GM21447 (cell line): ENCODE measurements at regions not wholly inside any gene's neighbourhood (a gene's known extent, or its start where the extent isn't known, plus 50 kb on each side); places are given as distances from the start of the nearest gene placed in this dataset.

Experiments
- ATAC-seq: cut with Tn5 transposase; IDR thresholded peaks from one replicate; pipeline ENCODE4 v1.9.1; 2021; ENCODE audit not compliant: unreplicated experiment

DNA sequence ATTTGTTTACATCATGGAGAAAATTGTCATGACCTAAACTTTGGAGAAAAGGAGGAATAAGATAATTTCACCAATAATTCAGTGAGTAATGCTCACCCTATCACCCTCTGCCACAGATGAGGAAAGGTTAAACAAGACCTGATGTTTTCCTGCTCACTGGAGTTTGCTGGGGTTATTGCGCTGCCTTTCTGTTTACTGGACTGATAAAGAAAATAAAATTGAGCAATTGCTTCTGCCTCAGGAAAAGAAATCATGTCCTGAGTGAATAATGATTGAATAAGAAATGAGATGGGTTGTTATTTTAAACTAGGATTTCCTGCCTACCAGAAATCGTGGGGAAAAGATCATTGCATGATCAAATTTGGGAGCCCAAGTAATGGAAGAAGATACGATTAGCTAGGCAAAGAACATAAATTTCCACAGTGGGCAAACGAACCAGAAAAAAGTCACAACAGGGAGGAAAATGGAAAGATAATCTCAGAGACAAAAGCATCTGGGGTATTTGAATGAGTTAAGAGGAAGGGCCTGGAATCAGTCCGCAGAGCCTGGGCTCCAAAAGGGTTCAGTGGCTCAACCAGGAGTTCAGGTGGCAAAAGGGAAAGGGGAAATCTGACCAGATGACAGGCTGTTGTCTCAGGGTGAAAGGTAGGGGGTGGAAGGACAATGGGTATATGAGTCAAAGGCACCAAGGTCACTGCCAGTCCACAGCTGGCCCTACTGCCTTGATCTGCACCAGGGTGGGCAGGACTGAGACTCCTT, 146.8 kb downstream of the FAM43A start:
- ATAC-seq, result no peak

DNA sequence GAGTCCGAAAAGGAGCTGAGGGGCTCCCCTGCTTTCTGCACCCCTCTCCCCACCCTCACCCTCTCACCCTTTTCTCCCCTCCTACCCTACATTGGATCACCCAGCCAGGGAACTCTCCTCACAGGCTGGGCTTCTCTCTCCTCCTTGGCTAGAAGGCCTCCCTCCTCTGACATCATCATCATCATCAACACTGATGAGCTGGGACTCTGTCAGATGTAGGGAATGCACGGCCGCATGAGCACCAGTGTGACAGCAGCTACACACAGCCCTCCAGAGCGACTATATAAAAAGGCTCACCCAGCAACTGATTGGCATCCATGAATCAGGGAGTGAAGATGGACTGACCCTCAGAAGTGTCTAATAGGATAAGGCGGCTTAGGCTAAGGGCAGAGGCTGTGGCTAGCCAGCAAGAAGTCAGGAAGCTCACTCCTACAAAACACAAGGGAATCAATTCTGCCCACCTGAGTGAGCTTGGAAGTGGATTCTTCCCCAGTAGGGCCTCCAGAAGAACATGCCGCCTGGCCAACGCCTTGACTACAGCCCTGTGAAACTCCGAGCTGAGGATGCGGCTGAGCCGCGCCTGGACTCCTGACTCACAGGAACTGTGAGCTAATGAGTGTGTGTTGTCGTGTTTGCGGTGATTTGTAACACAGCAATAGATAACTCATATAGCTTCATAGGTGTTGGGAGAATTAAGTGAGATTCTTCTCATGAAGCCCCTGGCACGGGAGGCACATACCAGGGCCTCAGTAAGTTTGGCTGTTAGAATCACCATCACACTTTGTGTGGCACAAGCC, 147.6 kb downstream of the FAM43A start:
- ATAC-seq, result no peak

DNA sequence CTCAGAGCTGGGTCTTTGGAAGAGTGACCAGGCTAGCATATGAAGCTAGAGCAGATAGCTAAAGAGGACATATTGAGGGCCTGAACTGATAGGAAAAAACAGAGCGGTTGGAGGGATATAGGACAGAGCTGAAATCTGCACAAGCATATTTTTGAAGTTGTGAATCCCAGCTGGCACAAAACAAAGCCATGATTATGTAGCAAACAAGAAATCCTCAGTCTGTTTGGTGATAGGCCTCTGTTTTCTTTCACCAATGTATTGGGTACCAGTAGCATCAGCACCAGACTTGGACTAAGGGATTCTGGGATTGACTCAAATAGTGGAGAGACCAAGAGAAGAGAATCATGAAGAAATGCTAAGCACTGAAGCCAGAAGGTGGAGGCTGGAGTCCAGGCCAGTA, 151.0 kb downstream of the FAM43A start:
- ATAC-seq, result no peak

DNA sequence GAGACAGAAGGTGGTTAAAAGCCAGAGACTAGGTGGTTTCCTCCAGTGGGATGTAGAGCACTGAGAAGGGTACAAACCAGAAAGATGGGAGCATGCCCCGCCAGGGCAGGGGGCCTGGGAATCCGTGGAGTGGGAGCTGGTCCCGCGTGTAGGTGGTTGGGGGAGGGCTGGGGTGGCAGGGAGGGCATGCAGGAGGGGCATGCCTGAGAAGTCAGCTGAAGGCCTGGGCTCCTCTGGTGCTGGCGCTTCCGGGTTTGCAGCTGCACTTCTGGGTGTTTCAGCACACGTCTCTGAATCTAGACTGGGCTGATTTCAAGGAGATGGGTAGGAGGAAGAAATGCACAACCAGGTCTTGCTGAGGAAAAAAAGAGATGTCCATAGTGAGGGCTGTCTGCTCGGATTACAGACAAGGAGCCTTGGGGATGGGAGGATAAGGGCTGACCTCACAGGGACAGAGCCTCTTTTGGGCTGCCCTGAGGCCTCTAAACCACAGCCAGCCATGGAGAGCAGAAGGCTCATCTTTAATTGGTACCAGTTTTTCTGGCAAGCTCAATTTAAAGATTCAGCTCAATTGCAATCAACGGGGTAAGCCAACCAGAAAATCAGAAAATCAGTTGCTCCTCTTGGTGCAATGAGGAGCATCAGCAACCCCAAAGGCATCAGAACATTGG, 151.9 kb downstream of the FAM43A start:
- no peak for ATAC-seq

DNA sequence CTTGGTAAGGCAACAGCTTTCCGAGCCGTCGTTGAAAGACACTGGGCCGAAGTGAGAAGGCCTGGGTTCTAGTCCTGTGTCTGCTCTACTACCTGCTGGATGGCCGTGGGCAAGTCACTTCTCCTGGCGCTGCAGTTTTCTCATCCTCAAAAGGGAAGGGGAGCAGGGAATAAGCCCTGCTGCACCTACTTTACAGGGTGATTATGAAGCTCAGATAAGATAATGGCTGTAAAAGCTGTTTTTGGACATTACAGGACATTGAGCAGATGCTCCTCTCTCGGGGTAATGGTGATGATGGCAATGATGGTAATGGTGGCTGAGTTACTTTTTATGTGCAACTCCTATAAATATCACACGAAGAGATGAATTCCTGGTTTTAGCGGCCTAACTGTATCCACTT, 152.6 kb downstream of the FAM43A start:
- ATAC-seq, result no peak

DNA sequence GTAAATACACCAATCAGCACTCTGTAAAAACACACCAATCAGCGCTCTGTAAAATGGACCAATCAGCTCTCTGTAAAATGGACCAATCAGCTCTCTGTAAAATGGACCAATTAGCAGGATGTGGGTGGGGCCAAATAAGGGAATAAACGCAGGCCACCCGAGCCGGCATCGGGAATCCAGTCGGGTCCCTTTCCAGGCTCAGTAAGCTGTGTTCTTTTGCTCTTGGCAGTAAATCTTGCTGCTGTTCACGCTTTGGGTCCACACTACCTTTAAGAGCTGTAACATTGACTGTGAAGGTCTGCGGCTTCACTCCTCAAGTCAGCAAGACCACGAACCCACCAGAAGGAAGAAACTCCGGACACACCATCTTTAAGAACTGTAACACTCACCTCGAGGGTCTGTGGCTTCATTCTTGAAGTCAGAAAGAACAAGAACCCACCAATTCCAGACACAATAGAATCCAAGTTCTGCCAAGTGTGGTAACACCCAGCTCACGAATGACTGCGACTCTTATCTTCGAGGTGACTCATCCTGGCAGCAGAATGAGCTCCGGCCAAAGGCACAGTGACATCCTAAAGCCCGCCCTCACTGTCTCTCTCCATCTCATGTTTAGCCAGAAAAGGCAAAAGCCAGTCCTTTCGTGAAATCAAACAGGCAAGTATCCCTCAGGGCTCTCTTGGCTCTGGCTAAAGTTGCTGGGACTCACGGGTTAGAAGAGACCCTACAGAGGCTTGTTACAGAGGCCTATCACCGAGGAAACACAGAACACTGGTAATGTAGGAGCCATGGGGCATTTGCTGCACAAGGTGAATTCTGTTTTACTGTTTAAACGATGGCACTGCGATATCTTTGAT, 155.2 kb downstream of the FAM43A start:
- no peak for ATAC-seq

DNA sequence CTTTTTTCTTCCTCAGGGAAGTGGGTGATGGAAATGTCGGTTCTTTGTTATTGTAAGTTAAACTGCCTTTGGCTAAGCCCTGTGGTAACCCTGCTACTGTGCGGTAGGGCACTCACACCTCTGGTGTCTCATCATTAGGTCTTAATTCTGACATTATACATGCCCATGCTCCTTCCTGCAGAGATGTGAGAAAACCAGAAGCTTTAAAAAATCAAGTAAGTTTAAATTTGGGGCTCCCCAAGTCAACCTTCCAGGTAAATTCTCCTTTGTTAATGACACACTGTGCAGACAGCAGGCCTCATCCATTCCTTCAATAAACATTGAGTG, 155.8 kb downstream of the FAM43A start:
- ATAC-seq, result no peak

DNA sequence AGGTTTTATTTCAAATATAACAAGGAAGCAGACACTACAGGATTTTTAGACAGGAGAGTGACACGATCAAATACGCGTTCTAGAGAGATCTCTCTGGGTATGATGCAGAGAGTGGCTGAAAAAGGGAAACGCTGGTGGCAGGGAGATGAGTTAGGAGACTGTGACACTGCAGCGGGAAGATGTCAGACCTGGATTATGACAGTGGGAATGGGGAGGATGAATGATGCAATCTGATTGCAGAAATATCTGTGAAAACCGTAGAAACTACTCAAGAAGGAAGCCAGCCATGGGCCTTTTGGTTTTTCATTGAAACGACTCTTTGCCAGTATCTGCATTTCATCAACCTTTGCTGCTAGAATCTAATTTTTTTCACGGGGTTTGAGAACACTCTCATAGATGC, 157.9 kb downstream of the FAM43A start:
- ATAC-seq, result no peak

DNA sequence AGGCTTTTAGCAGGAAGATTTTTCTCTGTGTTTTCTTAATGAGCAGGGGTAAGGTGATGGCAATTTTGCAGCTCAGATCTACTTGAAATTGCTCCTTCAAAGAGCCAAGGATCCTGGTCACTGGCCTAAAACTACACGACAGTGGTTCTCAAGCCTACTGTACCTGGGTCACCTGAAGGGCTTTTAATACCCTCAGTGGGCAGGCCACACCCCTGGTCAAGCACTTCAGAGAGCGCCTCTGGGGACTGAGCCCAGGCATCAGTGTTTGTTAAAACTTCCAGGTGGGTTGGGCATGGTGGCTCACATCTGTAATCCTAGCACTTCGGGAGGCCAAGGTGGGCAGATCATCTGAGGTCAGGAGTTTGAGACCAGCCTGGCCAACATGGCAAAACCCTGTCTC, 158.4 kb downstream of the FAM43A start:
- no peak for ATAC-seq

DNA sequence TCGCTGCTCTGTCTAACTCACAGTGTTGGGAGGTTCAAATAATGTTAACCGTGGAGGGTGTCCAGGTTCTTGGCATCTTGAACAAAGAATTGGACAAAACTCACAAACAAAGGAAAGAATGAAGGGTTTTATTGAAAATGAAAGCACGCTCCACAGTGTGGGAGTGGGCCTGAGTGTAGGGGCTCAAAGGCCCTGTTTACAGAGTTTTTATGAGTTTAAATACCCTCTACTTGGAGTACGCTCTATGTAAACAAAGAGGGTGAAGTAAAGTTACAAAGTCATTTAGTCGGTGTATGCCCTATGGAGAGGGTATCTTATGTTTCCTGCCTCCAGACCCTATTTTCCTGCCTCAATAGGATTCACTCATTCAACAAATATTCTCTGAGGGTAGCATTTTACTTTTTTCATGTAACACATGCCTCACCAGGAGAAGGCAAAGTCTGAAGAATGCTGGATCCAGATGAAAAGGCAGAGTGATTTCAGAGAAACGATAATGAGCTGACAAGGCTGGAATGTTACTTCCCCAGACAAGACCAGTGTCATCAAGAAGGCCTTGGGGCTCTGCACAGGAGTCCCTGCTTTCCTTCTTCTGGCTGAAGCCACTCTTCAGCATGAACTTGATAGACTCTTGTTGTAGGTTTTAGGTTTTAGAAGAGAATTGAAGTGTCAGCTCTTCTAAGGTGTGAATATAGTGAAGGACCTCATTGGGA, 163.6 kb downstream of the FAM43A start:
- ATAC-seq, result no peak

DNA sequence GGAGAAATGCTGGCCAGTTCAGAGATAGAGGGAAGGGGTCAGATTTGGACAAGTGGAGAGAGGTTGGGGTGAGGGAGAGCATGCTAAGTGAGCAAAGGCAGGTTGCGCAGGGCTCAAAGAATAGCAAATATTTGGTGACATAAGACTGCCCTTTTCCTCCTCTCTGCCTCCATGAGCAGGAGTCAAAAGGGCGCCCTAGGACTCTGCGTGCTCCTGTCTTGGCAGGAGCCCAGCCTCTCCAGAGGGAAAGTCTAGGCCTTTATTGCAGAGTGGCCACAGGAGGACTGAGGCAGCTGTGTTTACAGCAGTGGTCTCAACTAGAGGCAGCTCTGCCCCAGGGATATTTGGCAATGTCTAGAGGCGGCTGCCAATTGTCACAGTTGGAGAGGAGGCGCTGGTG, 165.6 kb downstream of the FAM43A start:
- ATAC-seq, result no peak

DNA sequence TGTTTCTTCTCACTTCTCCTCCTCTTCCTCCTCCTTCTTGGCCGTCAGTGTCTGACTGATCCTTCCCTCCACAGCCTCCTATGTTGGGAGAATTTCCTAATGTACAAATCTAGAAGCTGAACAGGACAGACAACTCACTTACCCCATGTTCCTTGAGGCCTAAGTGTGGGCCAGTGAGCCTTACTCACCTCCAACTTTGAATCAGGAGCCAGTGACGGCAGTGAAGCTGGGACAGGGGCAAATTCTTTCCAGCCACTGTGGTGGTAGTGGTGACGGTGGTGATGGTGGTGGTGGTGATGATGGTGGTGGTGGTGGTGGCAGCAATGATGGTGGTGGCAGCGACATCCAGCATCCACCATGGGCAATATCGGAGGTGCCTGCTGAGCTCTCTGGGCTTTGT, 166.3 kb downstream of the FAM43A start:
- ATAC-seq, result no peak

DNA sequence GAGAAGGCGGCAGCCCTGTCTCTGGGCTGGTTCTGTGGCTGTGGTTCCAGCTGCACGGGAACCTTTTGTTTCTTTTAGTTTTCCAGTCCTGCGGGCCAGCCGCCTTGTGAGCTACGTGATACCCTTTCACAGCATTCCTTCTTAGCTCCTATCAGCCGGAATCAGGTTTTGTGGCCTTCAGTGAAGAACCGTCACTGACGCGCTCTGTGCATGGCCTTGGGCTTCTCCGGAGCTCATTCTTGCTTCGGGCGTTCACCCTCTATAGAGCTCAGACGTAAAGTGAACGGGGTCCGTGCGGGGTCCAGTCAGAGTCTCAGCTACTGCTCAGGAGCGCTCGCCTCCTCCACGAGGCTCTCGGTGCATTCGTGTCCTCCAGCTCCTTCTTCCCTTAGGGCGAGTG, 166.7 kb downstream of the FAM43A start:
- ATAC-seq, result no peak

DNA sequence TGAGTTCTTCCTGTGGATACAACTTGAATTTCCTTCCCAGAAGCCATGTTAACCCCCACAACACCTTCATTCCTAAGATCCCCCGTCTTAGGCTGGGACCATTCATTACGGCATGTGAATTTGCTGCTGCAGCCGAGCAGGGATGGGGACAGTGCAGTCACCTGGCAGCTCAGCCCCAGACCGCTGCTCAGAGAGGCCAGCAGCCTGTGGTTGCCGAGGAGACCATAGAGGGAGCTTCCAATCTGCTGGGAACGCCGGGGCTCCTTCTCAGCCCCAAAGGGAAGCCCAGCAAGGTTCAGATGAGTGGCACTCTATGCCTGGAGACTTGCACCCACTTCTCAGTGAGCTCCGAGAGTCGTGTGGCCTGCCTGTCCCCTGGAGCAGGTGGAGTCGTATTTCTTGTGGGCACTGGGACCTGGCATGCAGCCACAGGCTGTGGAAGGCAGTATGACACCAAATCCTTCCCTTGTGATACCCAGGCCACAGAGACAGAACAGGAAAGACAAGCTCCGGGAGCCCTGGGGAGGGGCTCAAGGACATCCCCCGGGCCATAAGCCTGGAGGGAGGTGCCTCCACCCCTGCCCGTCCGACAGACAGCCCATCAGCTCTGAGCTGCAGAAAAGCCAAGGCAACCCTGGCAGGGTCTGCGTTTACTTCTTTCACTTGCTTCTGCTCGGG, 167.3 kb downstream of the FAM43A start:
- no peak for ATAC-seq

DNA sequence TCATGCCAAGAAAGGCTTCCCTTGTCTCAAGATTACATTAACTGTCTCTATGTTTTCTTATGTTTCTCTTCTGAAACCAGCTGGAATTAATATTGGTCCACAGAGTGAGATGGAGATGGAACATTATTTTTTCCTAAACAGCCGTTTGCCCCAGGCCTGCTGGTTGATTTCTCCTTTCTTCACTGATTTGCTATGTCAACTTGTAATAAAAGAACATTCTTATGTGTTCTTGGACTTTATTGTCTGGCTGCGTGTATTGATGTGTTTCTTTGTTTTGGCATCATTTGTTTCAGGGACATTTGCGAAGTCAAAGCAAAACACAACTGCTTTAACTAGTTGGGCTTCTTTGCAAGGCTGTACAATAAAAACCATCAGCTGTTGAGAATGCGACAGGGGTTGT, 168.5 kb downstream of the FAM43A start:
- no peak for ATAC-seq

DNA sequence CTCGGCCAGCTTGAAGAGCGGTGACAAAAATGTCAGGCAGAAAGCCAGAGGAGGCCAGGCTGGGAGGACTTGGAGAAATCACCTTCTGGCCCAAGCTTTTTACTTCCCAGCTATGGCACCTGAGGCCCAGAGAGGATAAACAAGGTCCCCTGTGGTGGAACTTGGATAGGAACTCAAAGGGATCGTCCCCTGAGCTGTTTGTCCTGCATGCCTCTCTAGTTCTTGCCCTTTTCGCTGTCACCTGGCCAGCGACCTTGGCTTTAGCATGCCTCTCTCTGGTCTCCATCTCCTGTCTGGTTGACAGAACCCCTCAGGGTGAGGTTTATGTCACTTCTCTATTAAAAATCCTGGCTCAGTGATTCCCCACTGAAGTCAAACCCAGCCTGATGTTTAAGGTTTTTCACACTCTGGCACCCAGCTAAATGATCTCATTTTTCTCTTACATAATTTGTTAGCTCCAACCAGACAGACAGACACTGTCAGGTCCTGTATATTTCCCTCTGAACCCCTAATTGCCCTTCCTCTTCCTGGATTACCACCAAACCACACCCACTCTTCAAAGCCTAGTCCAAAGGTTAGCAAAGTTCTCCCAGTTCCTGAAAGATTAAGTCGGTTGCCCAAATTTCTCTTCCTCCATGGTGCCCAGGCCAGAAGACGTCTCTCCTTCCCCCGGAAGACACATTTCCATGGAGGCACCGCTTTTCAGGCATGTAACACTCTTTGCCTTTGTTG, 169.1 kb downstream of the FAM43A start:
- no peak for ATAC-seq

DNA sequence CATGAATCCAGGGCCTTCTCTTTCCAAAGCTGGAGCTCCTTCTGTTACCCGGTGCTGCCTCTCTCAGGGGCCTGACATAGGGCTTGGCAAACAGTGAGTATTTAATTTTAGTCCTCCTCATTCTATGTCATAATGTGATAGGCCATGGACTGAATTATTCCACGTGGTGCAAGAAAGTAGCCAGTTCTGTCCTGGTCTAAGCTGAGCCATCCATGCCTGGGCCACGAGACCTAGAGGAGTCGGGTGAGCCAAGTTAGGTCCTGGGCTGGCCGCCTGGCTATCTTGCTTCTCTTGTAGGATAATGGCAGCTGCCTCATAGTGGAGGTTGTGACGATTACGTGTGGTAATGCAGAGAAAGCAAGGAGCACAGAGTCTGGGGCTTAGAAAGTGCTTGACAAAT, 170.6 kb downstream of the FAM43A start:
- no peak for ATAC-seq

DNA sequence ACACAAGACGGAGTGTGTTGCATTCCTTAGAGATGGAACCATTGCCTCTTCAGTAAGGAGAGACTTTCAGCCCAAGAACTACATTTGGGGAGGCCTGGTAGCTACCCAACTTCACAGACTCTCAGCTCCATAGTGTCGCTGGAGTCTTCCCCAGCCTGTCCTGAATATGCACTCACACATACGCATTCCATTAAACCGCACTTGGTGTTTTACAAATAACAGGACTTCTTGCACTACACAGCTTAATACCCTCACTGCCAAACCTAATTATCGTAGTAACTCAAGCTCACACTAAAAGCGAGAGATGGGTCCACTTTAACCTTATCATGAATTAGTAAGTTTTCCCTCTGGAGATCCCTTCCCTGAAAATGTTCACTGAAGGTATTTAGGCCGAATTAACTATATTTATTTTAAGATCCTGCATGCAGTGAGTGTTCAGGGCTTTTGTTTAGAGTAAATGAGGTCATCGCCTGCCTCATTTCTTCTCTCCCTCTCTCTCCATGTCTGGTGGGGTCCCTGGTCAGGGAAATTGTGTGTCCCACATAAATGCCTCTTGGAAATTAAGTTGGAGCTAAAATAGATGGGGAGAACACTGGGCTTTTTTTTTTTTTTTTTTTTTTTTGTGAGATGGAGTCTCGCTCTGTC, 171.9 kb downstream of the FAM43A start:
- no peak for ATAC-seq

DNA sequence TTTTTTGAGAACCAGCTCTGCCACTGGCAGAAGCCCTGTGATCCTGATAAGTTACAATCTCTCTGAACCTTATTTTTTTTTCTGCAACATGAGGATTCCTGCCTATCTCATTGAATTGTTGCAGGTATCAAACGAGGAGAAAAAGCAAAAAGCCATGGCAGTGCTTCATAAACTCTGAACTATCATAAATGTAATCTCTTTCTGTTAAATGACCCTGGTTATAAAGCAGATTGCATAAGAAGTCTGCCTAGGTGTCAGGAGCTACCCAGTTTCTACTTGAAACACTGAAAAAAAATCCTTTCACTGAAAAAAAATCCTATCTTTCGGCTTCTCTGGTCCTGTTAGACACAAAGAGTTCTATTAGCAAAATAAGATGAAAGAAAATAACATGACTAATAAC, 172.7 kb downstream of the FAM43A start:
- no peak for ATAC-seq
